Heart left ventricle (tissue), 16 donors: ENCODE measurements at regions not wholly inside any gene's neighbourhood (a gene's known extent, or its start where the extent isn't known, plus 50 kb on each side); places are given as distances from the start of the nearest gene placed in this dataset.

ENCODE experiments used
- ATAC-seq, 4 donors: fragments of 200-7000 bp; cut with Tn5 transposase; one replicate each; pipeline ENCODE4 v1.9.1; 2020 to 2022; ENCODE audit warnings: moderate library complexity in 4 of 4, mild to moderate bottlenecking in 3 of 4, moderate number of reproducible peaks in 1 of 4
- DNase-seq, 5 donors: peaks; one replicate each; pipeline ENCODE4 v3.0.0-alpha.2; 2020
- H3K27ac ChIP-seq, 12 donors: fragments of 200-600 bp; sonication (generic) in 4 of 12; one replicate each; pipeline versions ENCODE4 v1.5.0 to v1.8.0; 2016 to 2022; ENCODE audit warnings: mild to moderate bottlenecking in 2 of 12
- H3K27me3 ChIP-seq, 9 donors: fragments of 200-600 bp; sonication (generic) in 2 of 9; one replicate each; pipeline versions ENCODE4 v1.5.1 to v1.8.0; 2016 to 2022; ENCODE audit warnings: mild to moderate bottlenecking in 3 of 9
- H3K36me3 ChIP-seq, 9 donors: fragments of 200-600 bp; sonication (generic) in 2 of 9; one replicate each; pipeline versions ENCODE4 v1.5.0 to v1.8.0; 2018 to 2022; ENCODE audit warnings: mild to moderate bottlenecking in 2 of 9
- H3K4me1 ChIP-seq, 12 donors: fragments of 200-600 bp; sonication (generic) in 4 of 12; one replicate each; pipeline versions ENCODE4 v1.5.0 to v1.8.0; 2016 to 2022; ENCODE audit warnings: mild to moderate bottlenecking in 3 of 12
- H3K4me3 ChIP-seq, 12 donors: fragments of 200-600 bp; sonication (generic) in 4 of 12; one replicate each; pipeline versions ENCODE4 v1.5.0 to v1.8.0; 2017 to 2022; ENCODE audit warnings: mild to moderate bottlenecking in 9 of 12, moderate library complexity in 4 of 12
- H3K9me3 ChIP-seq, 12 donors: fragments of 200-600 bp; sonication (generic) in 4 of 12; one replicate each; pipeline versions ENCODE4 v1.5.0 to v1.8.0; 2016 to 2022; ENCODE audit warnings: mild to moderate bottlenecking in 1 of 12
- CTCF ChIP-seq, 12 donors: fragments of 200-600 bp; sonication (generic) in 4 of 12; IDR thresholded peaks; one replicate each; pipeline versions ENCODE4 v1.5.0 to v1.8.0; 2018 to 2022; ENCODE audit warnings: antibody characterized with exemption in 12 of 12, mild to moderate bottlenecking in 5 of 12
- POLR2A ChIP-seq, 2 donors: fragments of 450-650 bp; IDR thresholded peaks; one replicate each; pipeline ENCODE4 v1.6.1; 2017; ENCODE audit warnings: antibody characterized with exemption in 2 of 2, mild to moderate bottlenecking in 2 of 2, moderate library complexity in 2 of 2
- whole genome bisulfite sequencing, 4 donors: extraction: QIAGEN DNeasy Blood & Tissue Kit in 2 of 4; methylation state at CpG; one replicate each; pipeline versions ENCODE4 v1.1.5 to v1.1.7; 2013 to 2018; 5-methylcytosine and 5-hydroxymethylcytosine counted together
- intact Hi-C, 10 donors: fragments of 100-400 bp; cut with DNase I; formaldehyde crosslinking; loops; one replicate each; pipeline versions ENCODE4 v1.11.1 to v1.14.2; 2022
- donor health status: ischemic (EF 13 %, LVEDD 7.1; RV severe dilation, severe dysfunction).
- donor health status: healthy with polysubstance abuse.
- donor health status: DM: no; HTN: yes; CAD: no.
- donor health status: DM: no; HTN: no; CAD: no.
- donor health status: ischemic (EF 25% LVEDD 6.9; RV normal size, moderate dysfunction).
- donor health status: ischemic (EF 25% LVEDD 5.7; RV mildly dilated, moderate dysfunction).
- donor health status: healthy.
- donor health status: DM: yes; HTN: yes; CAD: no.
- donor health status: ischemic (EF 35%, LVEDD 5.7; RV mildly dilated, moderate dysfunction).
- donor health status: nonischemic (EF 11% LVEDD 7.7; RV severe dilation, severe dysfunction).
- donor health status: DM: yes; HTN: yes; CAD: no.
- donor health status: PGD.
- donor health status: ischemic (EF 29% LVEDD 5.4; RV normal size, mild dysfunction).
- donor health status: nonischemic (EF 23%, LVEDD 6.1; RV moderate dilation, normal function).

GRCh38 chr6:25007269-25007699 is 71.5 kb upstream of the RIPOR2 start:
- no peak overlapping the region for H3K4me3 ChIP-seq
- H3K27ac ChIP-seq = peak overlapping the region in 8 of 12 donors; percentile 40 to 89 (median 66)
- intact Hi-C loops = loop anchor here in 1 of 10 donors (10.0 kb wide), 1 partner anchor 58 kb away; no protein-coding TSS in a partner anchor

GRCh38 chr6:25008707-25009392 is 73.1 kb upstream of the RIPOR2 start:
- ATAC-seq = no peak
- Histone ChIP-seq H3K4me3 (no peak overlapping the region), H3K36me3 (no peaks in the 10 kb centered on the region), H3K27me3 (no peaks in the 10 kb centered on the region), H3K4me1 (peaks cover 0 to 87% (median 6%) of the 10 kb centered on the region in 12 donors), H3K27ac (no peak overlapping the region), H3K9me3 (no peaks in the 10 kb centered on the region)
- DNase-seq = no peak
- intact Hi-C loops = loop anchor here in 1 of 10 donors (10.0 kb wide), 1 partner anchor 56 kb away; no protein-coding TSS in a partner anchor
- TF ChIP-seq POLR2A (IDR thresholded peaks at IDR 0.05) (no peak), CTCF (IDR thresholded peaks at IDR 0.05) (no peak)
- 95 to 97% (median 96%) methylated on average over 4 of the region's 4 CpGs for WGBS, 4 donors

More at GRCh38 chr6:25007269-25007699, 71.5 kb upstream of the RIPOR2 start:
- Histone ChIP-seq H3K4me1 (peaks cover 0 to 84% (median 6%) of the 10 kb centered on the region in 12 donors), H3K36me3 (no peaks in the 10 kb centered on the region), H3K9me3 (no peaks in the 10 kb centered on the region), H3K27me3 (no peaks in the 10 kb centered on the region)
- ATAC-seq = peak in 2 of 4 donors; percentile 23 to 40
- no peak for TF ChIP-seq POLR2A (IDR thresholded peaks at IDR 0.05)
- TF ChIP-seq CTCF (IDR thresholded peaks at IDR 0.05) = no peak
- no peak for DNase-seq
- 58 to 84% (median 77%) methylated on average over 3 of the region's 3 CpGs for WGBS, 4 donors

GRCh38 chr6:25009393-25009710 is 73.6 kb upstream of the RIPOR2 start:
- Histone ChIP-seq H3K9me3 (no peaks in the 10 kb centered on the region), H3K36me3 (no peaks in the 10 kb centered on the region), H3K4me1 (peaks cover 0 to 87% (median 6%) of the 10 kb centered on the region in 12 donors), H3K27ac (no peak overlapping the region), H3K4me3 (no peak overlapping the region), H3K27me3 (no peaks in the 10 kb centered on the region)
- no peak for ATAC-seq
- no peak for DNase-seq
- TF ChIP-seq CTCF (IDR thresholded peaks at IDR 0.05) (no peak), POLR2A (IDR thresholded peaks at IDR 0.05) (no peak)
- intact Hi-C loops = loop anchor here in 1 of 10 donors (10.0 kb wide), 1 partner anchor 55 kb away; no protein-coding TSS in a partner anchor
- 84 to 93% (median 92%) methylated on average over 6 of the region's 6 CpGs for WGBS, 4 donors

- H3K27ac ChIP-seq = no peak overlapping the region
- 78 to 89% (median 86%) methylated on average over 6 of the region's 6 CpGs for WGBS, 4 donors
- TF ChIP-seq CTCF (IDR thresholded peaks at IDR 0.05) = no peak
- TF ChIP-seq POLR2A (IDR thresholded peaks at IDR 0.05) = no peak
- DNase-seq (no peak), ATAC-seq (no peak)
- no peaks in the 10 kb centered on the region for H3K27me3 ChIP-seq
- peaks cover 0 to 88% (median 7%) of the 10 kb centered on the region in 12 donors for H3K4me1 ChIP-seq
- intact Hi-C loops = no loop called here
- no peaks in the 10 kb centered on the region for H3K9me3 ChIP-seq
- no peaks in the 10 kb centered on the region for H3K36me3 ChIP-seq
- no peak overlapping the region for H3K4me3 ChIP-seq
Measured at GRCh38 chr6:25010176-25010575, 74.4 kb upstream of the RIPOR2 start.
